GM20431 (cell line): ENCODE measurements at regions not wholly inside any gene's neighbourhood (a gene's known extent, or its start where the extent isn't known, plus 50 kb on each side); places are given as distances from the start of the nearest gene placed in this dataset.

Source experiments
- in situ Hi-C: fragments of 300-500 bp; cut with MseI, MboI; formaldehyde crosslinking; loops from one replicate; pipeline ENCODE4 v1.15.0; 2020; ENCODE audit warnings: low sequenced_read_pairs; ENCODE audit not compliant: unreplicated experiment

DNA sequence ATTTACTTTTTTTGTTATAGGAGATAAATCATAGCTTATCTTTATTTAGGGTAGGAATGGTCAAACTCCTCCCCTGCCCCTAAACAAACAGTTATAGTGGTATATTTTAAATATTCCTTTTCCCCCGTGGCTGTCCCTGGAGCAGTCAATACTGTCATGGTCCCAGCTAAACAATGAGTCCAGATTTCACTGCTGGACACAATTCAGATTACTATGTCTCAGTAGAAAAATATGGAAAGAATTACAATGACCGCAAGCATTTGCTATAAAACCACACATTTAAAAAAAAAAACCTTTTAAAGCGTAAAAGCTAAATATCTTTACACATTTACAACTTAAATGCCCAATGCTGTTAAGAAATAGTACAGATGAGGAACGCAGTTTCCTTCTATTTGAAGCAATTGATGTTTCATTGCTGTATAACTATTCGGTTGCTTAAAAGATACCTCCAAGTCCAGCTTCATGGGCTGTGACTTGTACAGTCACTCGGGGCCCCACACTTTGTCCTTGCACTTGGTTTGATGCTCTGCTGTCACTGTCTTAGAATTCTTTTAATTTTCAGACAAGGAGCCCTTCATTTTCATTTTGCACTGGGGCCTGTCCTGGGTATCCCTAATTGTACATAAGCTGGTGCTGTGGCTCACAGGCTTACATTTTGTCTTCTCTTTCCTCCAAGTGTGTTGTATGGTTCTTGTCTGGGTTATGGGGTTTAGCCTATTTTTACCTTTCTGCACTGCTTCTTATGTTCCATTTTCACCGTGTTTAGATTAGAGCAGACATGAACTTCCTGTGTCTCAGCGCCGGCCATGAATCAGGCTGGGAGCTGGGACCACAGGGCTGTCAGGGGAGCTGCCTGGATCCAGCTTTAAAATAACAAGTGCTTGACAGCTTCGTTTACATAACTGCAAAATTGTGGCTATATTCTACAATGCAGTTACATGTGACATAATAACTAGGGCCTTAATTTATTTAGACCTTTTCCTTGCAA, 530.2 kb upstream of the FZD8 start:
- in situ Hi-C loops = no loop called here

DNA sequence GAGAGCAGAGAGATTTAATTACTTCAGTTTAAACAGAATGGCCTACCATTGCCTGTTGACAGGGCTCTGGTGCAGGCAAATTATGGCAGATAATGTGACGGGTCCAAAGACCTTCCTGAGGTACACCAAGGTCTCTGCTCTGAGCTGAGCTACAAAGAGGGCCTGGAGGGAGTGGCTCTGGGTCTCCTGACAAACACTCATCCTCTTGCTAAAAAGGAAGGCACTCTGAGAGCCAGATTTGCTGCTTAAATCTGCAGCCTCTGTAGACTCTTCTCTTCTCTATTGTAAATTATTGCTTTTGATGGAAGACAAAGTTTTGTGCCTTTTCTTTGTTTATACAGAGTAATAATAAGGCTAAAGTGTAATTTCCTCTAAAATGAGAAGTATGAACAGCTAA, 529.5 kb upstream of the FZD8 start:
- in situ Hi-C loops = no loop called here

DNA sequence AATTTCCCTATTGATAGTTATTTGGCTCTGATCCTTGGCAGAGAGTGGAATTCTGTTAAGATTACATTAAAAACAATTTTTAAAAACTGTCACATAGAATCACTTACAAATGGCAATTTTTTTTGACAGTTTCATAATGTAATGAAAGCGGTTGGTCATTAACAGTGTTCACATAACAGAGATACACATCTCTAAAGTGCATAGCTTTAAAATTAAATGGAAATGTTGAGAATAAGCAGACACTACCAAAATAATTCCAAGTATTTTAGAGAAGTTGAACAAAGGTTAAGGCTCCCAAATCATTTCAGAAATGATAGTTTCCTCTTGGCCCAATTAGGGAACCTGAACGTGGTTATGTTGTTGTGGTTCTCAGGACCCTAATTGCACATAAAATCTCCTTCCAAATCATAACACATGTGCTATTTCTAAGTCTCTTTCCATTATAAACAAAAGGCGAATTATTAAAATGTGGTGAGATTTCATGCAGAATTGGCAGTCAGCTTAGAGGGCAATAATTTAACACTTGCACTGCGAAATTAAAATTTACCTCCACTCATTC, 528.9 kb upstream of the FZD8 start:
- in situ Hi-C loops = no loop called here

DNA sequence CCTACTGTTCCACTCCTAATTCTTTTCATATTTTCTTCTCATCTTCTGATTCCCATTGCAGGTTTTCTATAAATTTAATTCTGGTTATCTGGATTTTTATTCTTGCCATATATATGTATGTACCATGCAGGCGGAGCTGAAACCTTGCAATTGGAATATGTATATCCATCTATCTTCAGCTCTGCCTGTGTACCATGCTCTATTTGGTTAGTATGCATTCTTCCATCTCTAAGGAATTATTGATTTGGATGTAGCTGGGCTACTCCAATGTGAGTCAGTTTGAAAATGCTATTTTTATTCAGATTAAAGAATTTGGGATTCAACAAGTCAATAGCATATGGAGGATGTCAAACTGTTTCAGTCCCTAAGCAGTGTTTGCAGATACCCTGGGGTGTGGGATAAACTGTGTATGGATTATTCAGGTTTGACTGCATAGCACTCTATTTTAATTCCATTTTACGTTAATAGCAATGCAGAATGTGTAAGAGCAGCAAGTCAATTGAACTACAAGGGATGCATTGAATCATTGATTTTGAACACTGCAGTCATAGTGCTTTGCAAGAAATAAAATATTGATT, 528.1 kb upstream of the FZD8 start:
- in situ Hi-C loops = no loop called here

DNA sequence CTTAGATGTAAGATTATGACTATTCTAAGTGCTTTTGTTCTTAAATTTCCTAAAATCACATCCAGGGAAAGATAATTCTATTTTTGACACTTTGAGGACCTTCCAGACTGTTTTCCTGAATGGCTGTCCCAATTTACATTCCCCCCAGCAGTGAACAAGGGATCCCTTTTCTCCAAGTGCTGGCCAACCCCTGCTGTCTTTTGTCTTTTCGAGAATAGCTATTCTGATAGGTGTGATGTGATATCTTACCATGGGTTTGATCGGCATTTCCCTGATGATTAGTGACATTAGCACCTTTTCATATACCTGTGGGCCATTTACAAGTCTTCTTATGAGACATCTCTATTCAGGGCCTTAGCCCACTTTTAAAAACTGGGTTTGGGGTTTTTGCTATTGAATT, 526.7 kb upstream of the FZD8 start:
- in situ Hi-C loops = no loop called here

DNA sequence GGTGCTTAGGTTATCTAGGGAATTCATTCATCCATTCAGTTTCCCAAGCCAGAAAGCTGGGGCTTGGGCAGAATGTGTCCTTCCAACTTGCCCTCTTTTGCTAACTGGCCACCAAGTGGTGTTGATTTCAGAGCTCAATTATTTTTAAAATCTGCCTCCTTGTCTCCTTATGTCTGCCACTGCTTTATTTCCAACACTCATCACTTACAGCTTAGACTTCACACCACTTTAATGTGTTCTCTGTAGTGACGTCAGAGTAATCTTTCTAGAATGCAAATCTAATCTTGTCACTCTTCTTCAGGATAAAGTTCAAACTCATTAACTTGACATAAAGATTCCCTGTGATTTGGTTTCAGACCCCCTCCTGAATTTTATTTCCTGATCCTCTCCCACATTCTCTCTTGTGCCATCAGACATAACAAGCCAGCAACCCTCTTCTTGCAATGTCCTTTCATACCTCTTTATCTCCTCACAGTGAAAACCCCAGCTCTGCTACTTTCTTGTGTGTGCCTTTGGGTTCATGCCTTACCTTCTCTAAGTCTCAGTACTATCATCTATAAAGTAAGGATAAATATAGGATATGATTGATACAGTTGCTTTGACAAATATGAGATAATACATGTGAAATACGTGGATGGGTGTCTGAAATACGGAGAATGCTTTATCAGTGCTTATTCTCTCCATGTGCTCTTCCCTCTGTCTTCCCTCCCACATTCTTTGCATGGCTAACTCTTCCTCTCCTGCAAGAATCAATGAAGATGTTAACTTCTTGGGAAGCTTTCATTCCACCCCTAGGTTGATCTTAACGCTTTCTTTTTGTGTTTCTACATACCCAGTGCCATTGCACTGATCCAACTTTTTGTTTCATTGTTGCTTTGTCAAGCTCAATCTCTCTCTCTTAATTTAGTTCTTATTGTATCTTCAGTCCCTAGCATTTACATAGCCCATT, 522.7 kb upstream of the FZD8 start:
- in situ Hi-C loops = no loop called here

DNA sequence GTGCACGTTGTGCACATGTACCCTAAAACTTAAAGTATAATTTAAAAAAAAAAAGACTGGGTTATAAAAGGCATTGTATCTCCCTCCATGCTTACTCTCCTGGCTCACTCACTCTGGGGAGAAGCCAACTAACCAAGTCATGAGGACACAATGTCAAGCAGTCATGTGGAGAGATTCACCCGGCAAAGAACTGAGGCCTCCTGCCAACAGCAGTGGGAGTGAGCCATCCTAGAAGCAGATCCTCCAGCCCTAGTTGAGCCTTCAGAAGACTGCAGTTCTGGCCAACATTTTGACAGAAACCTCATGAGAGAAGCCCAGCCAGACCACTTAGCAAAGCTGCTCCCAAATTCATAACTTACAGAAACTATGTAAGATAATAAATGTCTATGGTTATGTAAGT, 521.7 kb upstream of the FZD8 start:
- in situ Hi-C loops = no loop called here

DNA sequence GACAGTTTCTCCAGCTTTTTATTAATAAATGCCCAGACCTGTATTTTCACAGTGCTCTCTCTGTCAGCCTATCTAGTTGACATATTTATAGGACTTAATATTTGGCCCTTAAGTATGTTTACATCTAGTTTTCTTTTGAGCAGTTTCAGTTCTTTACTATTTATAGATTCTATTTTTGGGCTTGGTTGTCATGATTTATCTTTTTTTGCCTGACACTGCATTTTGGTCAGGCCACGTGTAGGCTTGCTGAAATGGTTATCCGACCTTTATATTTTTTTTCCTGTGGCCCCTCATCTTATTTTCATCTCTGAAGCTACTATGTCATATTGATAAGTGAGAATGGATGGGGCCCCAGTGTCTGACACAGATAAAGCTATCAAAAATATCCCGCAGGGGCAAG, 515.4 kb upstream of the FZD8 start:
- in situ Hi-C loops = no loop called here

DNA sequence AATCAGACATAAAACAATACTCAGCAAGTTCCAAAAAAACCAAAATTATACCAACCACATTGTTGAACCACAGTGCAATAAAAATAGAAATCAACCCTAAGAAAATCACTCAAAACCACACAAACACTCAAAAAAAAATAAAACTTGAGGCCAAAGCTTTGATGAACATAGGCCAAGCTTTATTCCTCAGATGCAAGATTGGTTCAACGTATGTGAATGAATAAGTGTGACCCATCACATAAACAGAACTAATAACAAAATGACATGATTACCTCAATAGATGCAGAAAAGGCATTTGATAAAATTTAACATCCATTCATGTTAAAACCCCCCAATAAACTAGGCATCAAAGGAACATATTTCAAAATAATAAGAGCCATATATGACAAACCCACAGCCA, 506.1 kb upstream of the FZD8 start:
- in situ Hi-C loops = no loop called here

DNA sequence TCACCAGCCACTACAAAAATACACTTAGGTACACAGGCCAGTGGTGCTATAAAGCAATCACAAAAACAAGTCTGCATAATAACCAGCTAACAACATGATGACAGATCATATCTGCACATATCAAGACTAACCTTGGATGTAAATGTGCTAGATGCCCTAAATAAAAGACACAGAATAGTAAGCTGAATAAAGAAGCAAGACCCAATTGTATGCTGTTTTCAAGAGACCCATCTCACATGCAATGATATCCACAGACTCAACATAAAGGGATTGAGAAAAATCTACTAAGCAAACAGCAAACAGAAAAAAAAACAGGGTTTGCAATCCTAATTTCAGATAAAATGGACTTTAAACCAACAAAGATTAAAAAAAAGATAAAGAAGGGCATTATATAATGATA, 505.4 kb upstream of the FZD8 start:
- in situ Hi-C loops = no loop called here

DNA sequence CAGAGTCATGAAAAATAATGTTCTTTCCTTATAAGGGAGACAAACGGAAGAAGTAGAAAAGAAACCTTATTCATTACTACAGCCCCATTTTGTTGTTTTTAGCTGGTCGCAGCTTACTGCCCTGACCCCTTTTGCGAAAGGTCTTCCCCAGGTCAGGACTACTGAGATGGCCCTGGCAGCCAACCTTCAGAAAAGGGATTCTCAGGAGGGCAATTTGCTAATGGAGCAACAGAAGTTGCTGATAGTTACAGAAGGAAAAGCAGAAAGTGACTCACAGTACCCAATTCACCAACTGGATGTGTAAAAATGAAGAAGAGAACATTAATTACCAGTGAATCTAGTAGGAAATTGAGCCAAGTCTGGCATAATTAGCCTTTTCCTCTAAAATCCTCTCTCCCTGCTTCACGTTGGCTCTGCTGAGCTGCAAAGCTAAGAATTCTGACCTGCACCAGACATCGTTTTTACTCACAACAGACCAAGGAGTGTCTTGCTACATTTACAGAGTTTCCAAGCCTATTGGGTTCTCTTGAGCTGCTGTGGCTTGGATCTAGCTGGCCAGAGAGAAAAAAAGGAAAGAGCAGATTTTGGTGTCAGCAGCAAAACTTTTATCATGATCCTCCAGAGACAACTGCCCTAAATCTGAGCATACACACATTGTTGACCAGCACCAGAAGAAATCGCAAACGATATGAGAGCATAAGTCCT, 499.9 kb upstream of the FZD8 start:
- in situ Hi-C loops = no loop called here

DNA sequence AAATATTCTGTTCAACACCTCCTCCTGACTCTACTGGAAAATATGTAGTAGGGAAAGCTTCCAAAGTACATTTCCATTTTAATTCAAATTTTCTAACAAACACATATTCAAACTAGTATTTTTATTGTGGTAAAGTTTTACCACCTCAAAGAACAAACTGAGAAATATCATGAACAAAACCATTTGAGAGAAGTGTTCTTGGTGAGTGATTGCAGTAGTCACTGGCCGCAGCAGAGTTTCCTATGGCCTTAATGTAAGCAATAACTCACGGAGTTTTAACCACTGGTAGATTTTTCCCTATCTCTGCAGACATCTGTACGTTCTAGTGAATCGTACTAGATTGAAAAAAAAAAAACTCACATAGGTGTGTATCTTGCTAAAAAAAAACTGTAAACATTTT, 487.0 kb upstream of the FZD8 start:
- in situ Hi-C loops = no loop called here

DNA sequence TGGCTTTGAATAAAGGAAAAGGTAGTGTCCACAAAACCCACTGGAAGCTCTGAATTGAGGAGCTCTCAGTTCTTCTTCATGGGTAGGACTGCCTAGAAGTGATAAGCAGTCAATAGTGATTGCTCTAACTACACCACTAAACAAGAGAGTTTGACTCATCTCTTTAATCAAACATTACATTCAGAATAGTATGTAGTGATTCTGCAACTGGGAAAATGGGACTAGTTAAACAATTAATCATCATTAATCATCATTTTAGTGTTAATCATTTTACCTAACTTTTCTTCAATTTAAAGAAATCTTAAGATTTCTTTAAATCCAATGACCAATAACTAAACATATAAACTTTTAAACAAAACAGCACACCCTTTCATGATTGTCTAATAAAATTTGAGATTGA, 484.0 kb upstream of the FZD8 start:
- in situ Hi-C loops = no loop called here

DNA sequence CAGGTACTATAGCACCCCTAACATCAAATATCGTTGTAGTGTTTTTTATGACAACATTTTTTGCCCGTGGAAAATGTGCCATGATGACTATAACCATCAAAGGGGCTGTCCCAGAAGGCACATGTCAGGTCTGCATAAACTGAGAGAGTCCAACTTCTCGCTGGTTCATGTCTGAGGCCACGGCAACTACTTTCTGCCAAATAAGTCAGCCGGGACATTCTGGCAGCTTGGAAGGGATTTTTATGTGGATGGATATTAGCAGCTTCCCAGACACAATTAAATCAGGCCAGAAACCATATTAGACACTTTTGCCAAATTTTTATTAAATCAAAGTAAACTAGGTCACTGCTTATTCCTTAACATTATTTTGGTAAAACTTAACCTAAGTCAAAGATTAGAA, 477.4 kb upstream of the FZD8 start:
- in situ Hi-C loops = no loop called here

DNA sequence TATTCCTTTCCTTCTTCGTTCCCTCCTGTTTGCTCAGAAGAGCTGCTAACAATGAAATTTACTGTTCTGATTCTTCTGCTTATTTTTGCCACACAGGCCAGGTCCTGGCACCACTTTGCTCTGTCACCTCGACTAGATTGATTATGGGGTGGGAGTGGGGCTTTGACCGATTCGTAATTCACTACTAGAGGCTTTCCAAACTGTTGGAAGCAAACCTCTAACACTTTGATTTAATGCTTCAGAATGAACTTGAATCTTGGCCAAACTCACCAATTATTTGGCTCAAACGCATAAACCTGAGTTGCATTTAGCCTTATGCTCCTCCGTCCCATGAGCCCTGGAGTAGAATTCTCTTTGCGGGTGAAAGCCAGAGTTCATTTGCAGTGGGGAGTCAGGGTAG, 476.2 kb upstream of the FZD8 start:
- in situ Hi-C loops = no loop called here

DNA sequence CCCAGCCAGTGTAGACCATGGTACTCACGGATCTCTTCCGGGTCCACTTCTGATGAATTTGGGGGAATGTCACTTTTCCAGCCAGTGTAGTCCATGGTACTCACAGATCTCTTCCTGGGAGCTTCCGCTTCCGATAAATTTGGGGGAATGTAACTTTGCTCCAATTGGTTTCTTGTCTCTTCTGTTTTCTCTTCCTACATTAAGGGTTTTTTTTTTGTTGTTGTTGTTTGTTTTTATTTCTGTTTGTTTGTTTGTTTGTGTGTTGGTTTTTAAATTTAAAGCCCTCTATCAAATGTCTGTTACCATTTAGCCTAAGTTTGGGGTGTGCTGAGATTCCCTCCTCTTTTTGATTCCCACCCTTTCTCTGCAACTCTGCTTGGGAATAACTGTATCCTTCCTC, 475.8 kb upstream of the FZD8 start:
- in situ Hi-C loops = no loop called here

DNA sequence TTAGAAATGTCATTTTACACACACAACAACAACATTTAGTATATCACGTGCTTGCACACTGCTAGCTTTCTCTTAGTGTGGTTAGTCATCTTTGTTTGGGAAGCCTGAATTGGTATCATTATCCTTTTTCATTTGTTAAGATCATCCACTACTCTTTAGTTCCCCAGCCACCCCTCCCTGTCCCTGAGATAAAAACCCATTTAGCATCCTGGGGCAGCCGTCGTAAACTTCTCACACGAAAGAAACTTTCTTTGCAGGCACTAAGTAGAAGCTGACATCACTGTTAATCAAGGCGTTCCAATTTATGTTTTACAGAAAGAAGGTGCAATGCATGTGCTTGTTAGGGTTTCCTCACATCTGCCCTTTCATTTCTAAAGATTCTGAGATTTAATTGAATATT, 475.1 kb upstream of the FZD8 start:
- in situ Hi-C loops = no loop called here

DNA sequence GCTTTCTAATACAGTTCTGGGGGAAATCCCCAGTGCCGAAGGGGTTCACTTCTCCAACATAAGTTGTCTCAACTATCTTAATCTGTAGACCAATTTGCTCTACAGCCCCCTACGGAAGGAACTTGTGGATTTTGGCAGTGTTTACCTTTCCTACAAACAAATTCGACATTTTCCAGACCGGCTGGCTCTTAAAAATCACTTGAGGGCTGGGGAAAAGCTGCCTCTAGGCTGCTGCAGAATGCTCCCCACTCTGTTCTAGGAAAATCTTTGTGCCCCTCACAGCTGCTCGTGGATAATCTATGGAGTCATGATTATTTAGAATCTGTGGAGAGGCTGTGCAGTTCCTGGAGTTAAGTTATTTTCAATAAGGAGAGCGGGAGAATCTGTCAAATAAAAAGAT, 474.6 kb upstream of the FZD8 start:
- in situ Hi-C loops = no loop called here

DNA sequence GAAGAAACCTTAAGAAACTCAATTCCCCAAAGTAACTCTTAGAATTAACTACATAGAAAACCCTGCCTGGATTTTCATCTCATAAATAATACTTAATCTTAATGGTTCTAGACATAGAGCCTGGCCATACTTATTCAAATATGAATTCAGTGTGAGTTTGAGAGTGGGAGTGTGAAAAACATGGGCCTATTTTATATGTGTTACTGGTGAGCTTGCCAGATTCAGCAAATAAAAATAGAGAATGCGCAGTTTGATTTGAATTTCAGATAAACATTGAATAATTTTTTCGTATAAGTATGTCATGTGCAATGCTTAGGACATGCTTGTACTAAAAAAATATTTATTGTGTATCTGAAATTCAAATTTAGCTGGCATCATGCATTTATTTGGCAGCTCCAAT, 473.9 kb upstream of the FZD8 start:
- in situ Hi-C loops = no loop called here

DNA sequence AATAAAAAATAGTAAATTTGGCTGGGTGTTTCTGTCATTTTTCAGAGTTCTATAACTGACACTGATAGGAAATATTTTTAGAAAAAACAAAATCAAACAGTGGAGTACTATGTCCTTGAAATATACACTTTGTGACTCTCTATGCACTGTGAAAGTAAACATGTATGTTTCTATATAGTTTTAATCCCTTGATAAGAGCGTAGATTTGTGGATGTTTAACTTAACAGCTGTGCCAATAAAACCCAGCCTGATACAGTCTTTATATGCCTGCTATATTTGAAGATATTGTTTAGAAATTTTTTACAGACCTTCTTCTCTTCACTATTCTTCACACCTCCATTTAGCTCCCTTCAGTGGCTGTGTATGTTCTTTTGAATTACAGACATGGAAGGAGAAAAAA, 473.3 kb upstream of the FZD8 start:
- in situ Hi-C loops = no loop called here
